IMR-90 (cell line): ENCODE measurements at regions not wholly inside any gene's neighbourhood (a gene's known extent, or its start where the extent isn't known, plus 50 kb on each side); places are given as distances from the start of the nearest gene placed in this dataset.

ENCODE experiments used
- ATAC-seq: fragments of 200-7000 bp; cut with Tn5 transposase; 2 replicates; pipeline ENCODE4 v1.9.1; 2020; ENCODE audit warnings: low read depth, mild to moderate bottlenecking, moderate library complexity
- BruUV-seq: library from RNA; stranded (reverse); fragments of 400-500 nt; replicated peaks from 2 replicates; lab custom pipeline; 2021; lab: Mats Ljungman, UMichigan
- CTCF ChIA-PET: fragments of 300-600 bp; formaldehyde crosslinking; extraction: SDS; loops from one replicate; lab custom pipeline; 2021; ENCODE audit warnings: antibody characterized with exemption; lab: Yijun Ruan, JAX
- POLR2A ChIA-PET: fragments of 300-600 bp; sonication (Branson Sonifier 250); formaldehyde crosslinking; loops from one replicate; lab custom pipeline; 2022; ENCODE audit warnings: antibody characterized with exemption; ENCODE audit not compliant: unreplicated experiment; lab: Charles Lee
- DNase-seq: peaks from one replicate; pipeline ENCODE4 v3.0.0; 2013
- H2AFZ ChIP-seq: replicated peaks from 2 replicates; pipeline ENCODE3; 2013; ENCODE audit warnings: low read length, mild to moderate bottlenecking; ENCODE audit not compliant: poor library complexity
- H2AK5ac ChIP-seq: 2 replicates; pipeline ENCODE4 v1.6.1; 2013; ENCODE audit warnings: low read depth, low read length, inconsistent platforms
- H2AK9ac ChIP-seq: replicated peaks from 2 replicates; pipeline ENCODE3; 2013; ENCODE audit warnings: mild to moderate bottlenecking, low read depth, low read length, moderate library complexity; ENCODE audit not compliant: poor library complexity
- H2BK120ac ChIP-seq: 2 replicates; pipeline ENCODE4 v1.6.1; 2013; ENCODE audit warnings: low read depth, low read length, inconsistent platforms
- H2BK15ac ChIP-seq: 3 replicates; pipeline ENCODE4 v1.6.1; 2013; ENCODE audit warnings: low read depth, low read length, inconsistent platforms
- H2BK20ac ChIP-seq: 2 replicates; pipeline ENCODE4 v1.6.1; 2013; ENCODE audit warnings: low read depth, mild to moderate bottlenecking, inconsistent platforms, low read length, moderate library complexity
- H2BK5ac ChIP-seq: 2 replicates; pipeline ENCODE4 v1.6.1; 2013; ENCODE audit warnings: mild to moderate bottlenecking, low read depth, low read length, inconsistent platforms; ENCODE audit not compliant: poor library complexity, severe bottlenecking
- H3K14ac ChIP-seq: replicated peaks from 2 replicates; pipeline ENCODE4 v1.6.1; 2013; ENCODE audit warnings: low read depth, low read length, inconsistent platforms
- H3K18ac ChIP-seq: 2 replicates; pipeline ENCODE4 v1.6.1; 2013; ENCODE audit warnings: low read depth, low read length, control low read depth
- H3K23ac ChIP-seq: 2 replicates; pipeline ENCODE4 v1.6.1; 2013; ENCODE audit warnings: low read depth, low read length, inconsistent platforms
- H3K27ac ChIP-seq: 2 replicates; pipeline ENCODE4 v1.5.1; 2013; ENCODE audit warnings: mild to moderate bottlenecking, control low read depth, low read length; ENCODE audit not compliant: insufficient read depth
- H3K27me3 ChIP-seq: 2 replicates; pipeline ENCODE4 v1.6.1; 2013; ENCODE audit warnings: low read length; ENCODE audit not compliant: control insufficient read depth, insufficient read depth
- H3K36me3 ChIP-seq: 2 replicates; pipeline ENCODE4 v1.6.1; 2013; ENCODE audit warnings: low read length, mixed read lengths; ENCODE audit not compliant: control insufficient read depth, insufficient read depth
- H3K4ac ChIP-seq: 2 replicates; pipeline ENCODE4 v1.6.1; 2013; ENCODE audit warnings: low read depth, low read length, inconsistent platforms
- H3K4me1 ChIP-seq: 2 replicates; pipeline ENCODE4 v1.6.1; 2013; ENCODE audit warnings: low read length, mixed read lengths; ENCODE audit not compliant: control insufficient read depth, insufficient read depth
- H3K4me2 ChIP-seq: 2 replicates; pipeline ENCODE4 v1.6.1; 2013; ENCODE audit warnings: low read depth, mild to moderate bottlenecking, control low read depth, low read length, moderate library complexity
- H3K4me3 ChIP-seq: 2 replicates; pipeline ENCODE4 v1.5.1; 2013; ENCODE audit warnings: low read depth, mild to moderate bottlenecking, control low read depth, low read length, moderate library complexity; ENCODE audit not compliant: insufficient read depth
- H3K56ac ChIP-seq: 2 replicates; pipeline ENCODE4 v1.6.1; 2013; ENCODE audit warnings: low read length, inconsistent platforms; ENCODE audit not compliant: insufficient read depth; ENCODE audit errors: extremely low read depth
- H3K79me1 ChIP-seq, 2 experiments: 2 replicates each; pipeline ENCODE4 v1.6.1; 2013; ENCODE audit warnings: low read length in 2 of 2, inconsistent platforms in 1 of 2, low read depth in 1 of 2
- H3K9ac ChIP-seq: 2 replicates; pipeline ENCODE4 v1.6.1; 2013; ENCODE audit warnings: low read depth, low read length, control low read depth
- H3K9me1 ChIP-seq: 2 replicates; pipeline ENCODE4 v1.6.1; 2013; ENCODE audit warnings: low read length, inconsistent platforms; ENCODE audit not compliant: insufficient read depth
- H3K9me3 ChIP-seq: 2 replicates; pipeline ENCODE4 v1.6.1; 2013; ENCODE audit warnings: low read length; ENCODE audit not compliant: control insufficient read depth, insufficient read depth
- H4K20me1 ChIP-seq: 2 replicates; pipeline ENCODE4 v1.6.1; 2013; ENCODE audit warnings: low read length, inconsistent platforms; ENCODE audit not compliant: insufficient read depth
- H4K5ac ChIP-seq: 2 replicates; pipeline ENCODE4 v1.6.1; 2013; ENCODE audit warnings: mild to moderate bottlenecking, low read depth, low read length, control low read depth
- H4K8ac ChIP-seq, 2 experiments: 2 replicates each; pipeline ENCODE4 v1.6.1; 2013; ENCODE audit warnings: low read depth in 2 of 2, low read length in 2 of 2, control low read depth in 1 of 2, inconsistent platforms in 1 of 2
- H4K91ac ChIP-seq: 2 replicates; pipeline ENCODE4 v1.6.1; 2013; ENCODE audit warnings: low read depth, low read length, inconsistent platforms; ENCODE audit not compliant: insufficient read depth
- FOS ChIP-seq: fragments of 150-350 bp; IDR thresholded peaks from 2 replicates; pipeline ENCODE4 v1.6.1; 2016; ENCODE audit warnings: low read depth, low read length
- MAZ ChIP-seq: IDR thresholded peaks from 2 replicates; pipeline ENCODE4 v1.6.1; 2012; ENCODE audit warnings: low read depth, mild to moderate bottlenecking, low read length, improper control_type of control experiment, moderate library complexity, borderline replicate concordance
- NFE2L2 ChIP-seq: fragments of 150-350 bp; IDR thresholded peaks from 2 replicates; pipeline ENCODE4 v1.6.1; 2016; ENCODE audit warnings: low read depth, mild to moderate bottlenecking, low read length
- POLR2A ChIP-seq: IDR thresholded peaks from 2 replicates; pipeline ENCODE4 v1.6.1; 2012; ENCODE audit warnings: mild to moderate bottlenecking, low read depth, low read length
- RCOR1 ChIP-seq: IDR thresholded peaks from 2 replicates; pipeline ENCODE4 v1.6.1; 2012; ENCODE audit warnings: mild to moderate bottlenecking, low read length, improper control_type of control experiment; ENCODE audit not compliant: insufficient replicate concordance
- RFX5 ChIP-seq: IDR thresholded peaks from 2 replicates; pipeline ENCODE4 v1.8.0; 2012; ENCODE audit warnings: low read depth, mild to moderate bottlenecking, low read length, moderate library complexity
- SMC3 ChIP-seq: fragments of 150-350 bp; IDR thresholded peaks from 2 replicates; pipeline ENCODE4 v1.6.1; 2016; ENCODE audit warnings: low read depth, mild to moderate bottlenecking, antibody characterized with exemption, low read length, moderate library complexity
- WGBS, 2 experiments: methylation state at CpG; one replicate each; pipeline versions ENCODE4 v1.1.5 to v1.1.7; 2013; ENCODE audit warnings: missing lambda C conversion rate in 2 of 2; ENCODE audit not compliant: insufficient read length in 1 of 2; ENCODE audit errors: extremely low coverage in 2 of 2; 5-methylcytosine and 5-hydroxymethylcytosine counted together
- dilution Hi-C: fragments of 300-500 bp; cut with HindIII; formaldehyde crosslinking; loops from one replicate; pipeline ENCODE4 v1.14.3; 2018; ENCODE audit warnings: low sequenced_read_pairs; ENCODE audit not compliant: unreplicated experiment
- in situ Hi-C: fragments of 300-500 bp; cut with MboI; formaldehyde crosslinking; loops from 3 replicates; pipeline ENCODE4 v1.14.3; 2019; ENCODE audit warnings: low sequenced_read_pairs, inconsistent platforms, mixed read lengths
- intact Hi-C: fragments of 100-400 bp; cut with micrococcal nuclease; formaldehyde crosslinking; loops from 2 replicates; pipeline ENCODE4 v1.10.0; 2022
- TF ChIP-seq, protein P1 (sequence below): fragments of 150-350 bp; IDR thresholded peaks from 2 replicates; pipeline ENCODE4 v1.6.1; 2016; ENCODE audit warnings: low read depth, mild to moderate bottlenecking, low read length, moderate library complexity, borderline replicate concordance

DNA sequence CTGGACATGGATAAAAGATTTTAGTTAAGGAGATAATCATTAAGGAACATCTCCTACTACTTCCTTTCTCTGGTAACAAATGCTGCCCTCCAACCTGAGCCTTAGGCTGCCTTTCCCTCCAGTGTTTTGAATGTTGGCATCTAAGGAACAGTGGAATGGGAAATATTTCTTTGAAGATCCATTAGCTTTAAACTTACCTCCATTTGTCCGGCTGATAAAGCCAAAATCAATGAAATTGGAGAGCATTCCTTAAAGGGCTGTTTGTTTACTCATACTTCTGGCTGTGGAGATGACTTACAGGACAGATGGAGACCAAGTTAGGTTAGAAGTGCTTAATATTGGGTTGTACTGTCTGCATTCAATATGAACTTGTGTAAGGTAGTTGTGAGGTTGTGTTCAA lies 439.1 kb downstream of the PLA2G4A start:
- Histone ChIP-seq H3K9me3 (no peaks in the 10 kb centered on the region), H3K4me3 (no peak overlapping the region), H3K4me2 (no peak overlapping the region), H4K91ac (no peak overlapping the region), H2BK15ac (no peak overlapping the region), H3K4me1 (no peaks in the 10 kb centered on the region), H3K36me3 (no peaks in the 10 kb centered on the region), H3K9me1 (no peaks in the 10 kb centered on the region), H3K4ac (no peak overlapping the region), H4K5ac (no peak overlapping the region), H3K18ac (no peak overlapping the region), H2BK20ac (no peak overlapping the region), H2AK9ac (no peak overlapping the region), H3K23ac (no peak overlapping the region), H3K9ac (no peak overlapping the region), H3K27me3 (no peaks in the 10 kb centered on the region), H4K8ac (no peak overlapping the region), H3K14ac (no peak overlapping the region), H3K27ac (no peak overlapping the region), H3K79me1 (no peaks in the 10 kb centered on the region), H4K20me1 (no peaks in the 10 kb centered on the region), H3K56ac (no peak overlapping the region), H2BK120ac (no peak overlapping the region), H2AFZ (no peak overlapping the region), H2BK5ac (no peak overlapping the region), H2AK5ac (no peak overlapping the region)
- POLR2A ChIA-PET: no interaction called here
- TF ChIP-seq RCOR1 (no peak), MAZ (no peak), FOS (no peak), NFE2L2 (no peak), RFX5 (no peak), POLR2A (no peak), SMC3 (no peak)
- TF ChIP-seq, protein P1, sequence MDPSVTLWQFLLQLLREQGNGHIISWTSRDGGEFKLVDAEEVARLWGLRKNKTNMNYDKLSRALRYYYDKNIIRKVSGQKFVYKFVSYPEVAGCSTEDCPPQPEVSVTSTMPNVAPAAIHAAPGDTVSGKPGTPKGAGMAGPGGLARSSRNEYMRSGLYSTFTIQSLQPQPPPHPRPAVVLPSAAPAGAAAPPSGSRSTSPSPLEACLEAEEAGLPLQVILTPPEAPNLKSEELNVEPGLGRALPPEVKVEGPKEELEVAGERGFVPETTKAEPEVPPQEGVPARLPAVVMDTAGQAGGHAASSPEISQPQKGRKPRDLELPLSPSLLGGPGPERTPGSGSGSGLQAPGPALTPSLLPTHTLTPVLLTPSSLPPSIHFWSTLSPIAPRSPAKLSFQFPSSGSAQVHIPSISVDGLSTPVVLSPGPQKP: no peak
- in situ Hi-C loops: no loop called here
- WGBS, 2 experiments: no CpG with 5 or more reads among the region's 1 CpG
- ATAC-seq (no peak), DNase-seq (no peak)
- intact Hi-C loops: loop anchor here (5.0 to 10.0 kb wide), 3 partner anchors 139 to 427 kb away; no protein-coding TSS in a partner anchor
- CTCF ChIA-PET: no interaction called here
- dilution Hi-C loops: no loop called here
- BruUV-seq: no TSS peak
